ENCODE measurements at regions not wholly inside any gene's neighbourhood (a gene's known extent, or its start where the extent isn't known, plus 50 kb on each side); places are given as distances from the start of the nearest gene placed in this dataset.

DNA sequence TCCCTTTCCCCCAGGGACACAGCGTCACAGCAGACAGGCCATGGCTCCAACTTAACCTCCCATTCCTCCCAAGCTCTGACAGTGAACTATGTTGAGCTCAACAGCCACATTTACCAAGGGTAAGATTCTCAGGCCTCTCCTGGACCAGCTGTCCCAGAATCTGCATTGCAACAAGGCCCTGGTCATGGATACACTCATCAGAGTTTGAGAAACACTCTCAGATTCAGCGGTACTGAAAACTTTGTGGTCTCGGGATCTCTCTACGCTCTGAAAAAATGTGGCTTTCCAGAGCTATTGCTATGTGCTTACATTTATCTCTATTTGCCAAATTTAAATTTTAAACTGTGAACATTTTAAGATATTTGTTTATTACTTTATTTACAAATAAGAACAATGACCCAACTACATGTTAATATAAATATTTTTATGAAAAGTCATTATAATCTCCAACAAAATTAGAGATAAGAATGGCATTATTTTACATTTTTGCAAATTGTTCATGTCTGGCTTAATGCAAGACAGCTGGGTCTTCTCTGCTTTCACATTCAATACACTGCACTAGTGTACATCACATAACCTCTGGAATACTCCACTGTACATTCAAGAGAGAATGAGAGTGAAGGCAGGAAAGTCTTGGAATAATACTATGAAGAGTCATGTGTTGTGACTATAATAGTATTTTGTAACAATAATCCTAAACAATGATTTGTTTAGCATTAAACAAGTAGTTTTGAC, 190.9 kb upstream of the PITRM1 start:
- no peak for DNase-seq

- DNase-seq = no peak
Observed at GRCh38 chr10:3362394-3362793, 189.8 kb upstream of the PITRM1 start.

- DNase-seq = no peak
Observed at GRCh38 chr10:3361640-3362039, 189.1 kb upstream of the PITRM1 start.

- no peak for DNase-seq
Observed at GRCh38 chr10:3357737-3358136, 185.2 kb upstream of the PITRM1 start.

DNA sequence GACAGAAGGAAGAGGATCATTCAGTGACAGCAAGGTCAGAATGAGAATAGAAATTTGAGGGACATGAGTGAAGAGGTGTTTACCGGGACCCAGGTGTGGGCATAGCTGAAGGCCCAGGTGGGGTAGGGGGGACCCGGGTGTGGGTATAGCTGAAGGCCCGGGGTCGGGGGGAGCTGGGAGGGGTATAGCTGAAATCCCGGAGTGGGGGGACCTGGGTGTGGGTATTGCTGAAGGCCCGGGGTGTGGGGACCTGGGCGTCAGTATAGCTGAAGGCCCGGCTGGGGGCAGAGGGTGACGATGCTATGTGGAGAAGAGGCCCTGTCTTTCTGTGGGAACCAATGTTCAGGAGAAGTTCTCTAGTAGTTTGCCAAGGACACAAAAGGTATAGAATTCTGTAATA, 183.0 kb upstream of the PITRM1 start:
- DNase-seq = no peak

GRCh38 chr10:3354174-3354900, 181.8 kb upstream of the PITRM1 start:
- DNase-seq = no peak

GRCh38 chr10:3353235-3353634, 180.7 kb upstream of the PITRM1 start:
- no peak for DNase-seq

DNA sequence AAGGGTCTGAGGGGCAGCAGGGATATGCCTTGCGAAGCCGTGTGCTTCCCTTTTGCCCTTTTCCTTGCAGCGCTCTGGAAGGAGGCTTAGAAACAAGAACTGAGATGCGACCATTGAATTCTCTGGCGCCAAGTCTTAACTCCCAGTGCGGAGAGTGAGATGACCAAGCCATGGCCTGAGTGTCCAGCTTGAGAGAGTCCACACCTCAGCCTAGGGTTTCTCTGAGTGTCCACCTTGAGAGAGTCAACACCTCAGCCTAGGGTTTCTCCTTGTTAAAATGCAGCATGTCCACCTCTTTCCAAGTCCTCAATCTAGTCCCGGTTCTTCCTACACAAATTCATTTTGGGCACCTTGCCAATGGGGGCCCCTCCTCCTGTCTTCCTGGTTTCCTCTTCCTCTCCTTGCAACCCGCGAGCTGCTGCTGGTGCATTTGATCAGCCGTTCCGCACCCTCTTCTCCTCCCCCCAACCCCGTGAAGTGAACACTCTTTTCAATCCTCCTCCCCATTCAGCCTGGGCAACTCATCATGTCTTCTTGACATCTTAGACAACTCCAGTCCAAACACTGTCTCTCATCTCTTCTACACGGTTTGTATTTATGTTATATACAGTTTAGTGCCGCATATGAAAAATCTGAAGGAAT, 178.2 kb upstream of the PITRM1 start:
- no peak for DNase-seq

- no peak for DNase-seq
Observed at GRCh38 chr10:3350205-3350604, 177.6 kb upstream of the PITRM1 start.

GRCh38 chr10:3348564-3348963, 176.0 kb upstream of the PITRM1 start:
- DNase-seq = no peak

DNA sequence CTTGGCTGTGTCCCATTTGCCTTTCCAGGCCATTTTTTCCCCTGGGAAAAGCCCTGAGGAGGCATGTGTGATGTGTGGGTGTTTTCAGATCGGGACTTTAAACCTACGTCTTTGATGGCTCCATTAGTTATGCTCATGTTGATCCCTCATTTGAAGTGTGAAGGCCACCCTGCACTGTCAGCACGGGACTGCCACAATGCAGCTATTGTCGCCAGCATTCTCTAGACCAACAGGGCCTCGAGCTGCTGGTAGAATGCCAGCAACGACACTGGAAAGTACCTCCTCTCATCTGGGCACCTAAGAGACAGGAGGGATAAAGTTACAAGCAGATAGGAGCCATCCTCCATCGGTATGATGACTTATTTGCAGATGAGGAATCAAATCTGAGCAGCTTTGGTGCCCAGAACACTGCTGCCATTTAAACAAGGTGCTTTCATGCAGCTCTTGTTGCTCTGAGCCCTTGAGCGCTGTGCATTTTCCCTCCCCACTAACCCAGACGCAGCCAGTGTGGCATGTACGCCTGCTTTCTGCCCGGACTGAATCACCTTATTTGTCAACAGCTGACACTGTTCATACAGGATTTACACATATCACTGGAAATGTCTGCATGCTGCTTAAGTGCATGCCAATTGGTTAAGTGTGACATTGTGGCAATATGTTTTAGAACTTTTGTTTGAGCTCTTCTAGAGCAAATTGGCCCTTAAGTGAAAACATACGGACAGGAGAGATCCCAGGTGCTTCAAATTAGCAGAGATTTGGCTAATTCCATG, 175.0 kb upstream of the PITRM1 start:
- DNase-seq = no peak

DNA sequence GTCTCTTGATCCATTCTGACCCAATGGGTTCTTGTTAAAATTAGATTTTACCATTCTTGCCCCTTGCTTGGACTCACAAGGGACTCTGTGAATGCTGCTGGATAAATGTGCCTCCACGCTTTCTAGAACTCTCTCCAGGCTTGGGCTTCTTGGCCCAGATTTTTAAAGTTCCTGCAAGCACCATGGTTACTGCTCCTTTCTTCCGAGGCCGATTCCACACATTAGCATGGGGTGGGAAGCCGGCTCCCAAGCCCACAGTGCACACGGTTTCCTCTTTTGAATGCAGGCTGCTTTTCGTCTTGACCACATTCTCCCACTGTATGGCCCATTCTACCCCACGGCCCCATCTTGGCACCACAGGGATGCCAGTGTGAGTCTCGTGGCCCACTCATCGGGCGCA, 174.3 kb upstream of the PITRM1 start:
- no peak for DNase-seq

DNA sequence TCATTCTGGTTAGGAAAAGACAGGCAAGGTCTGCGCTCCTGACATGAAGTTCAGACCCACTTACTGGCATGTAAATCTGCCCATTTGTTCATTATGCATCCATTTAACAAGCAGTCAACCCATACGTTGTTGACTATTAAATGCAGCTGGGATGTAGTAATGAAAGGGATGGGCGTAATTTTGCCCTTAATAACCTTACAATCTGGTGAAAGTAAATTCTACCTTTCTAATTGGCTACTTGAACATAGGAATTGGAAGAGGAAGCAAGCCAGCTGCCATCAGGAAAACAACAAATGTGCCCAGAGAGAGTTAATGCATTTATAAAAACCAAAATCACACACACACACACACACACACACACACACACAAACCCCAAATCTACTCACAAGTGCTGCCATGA, 170.2 kb upstream of the PITRM1 start:
- no peak for DNase-seq

GRCh38 chr10:3340127-3340730, 167.6 kb upstream of the PITRM1 start:
- no peak for DNase-seq

GRCh38 chr10:3339531-3339950, 167.0 kb upstream of the PITRM1 start:
- DNase-seq = no peak

DNA sequence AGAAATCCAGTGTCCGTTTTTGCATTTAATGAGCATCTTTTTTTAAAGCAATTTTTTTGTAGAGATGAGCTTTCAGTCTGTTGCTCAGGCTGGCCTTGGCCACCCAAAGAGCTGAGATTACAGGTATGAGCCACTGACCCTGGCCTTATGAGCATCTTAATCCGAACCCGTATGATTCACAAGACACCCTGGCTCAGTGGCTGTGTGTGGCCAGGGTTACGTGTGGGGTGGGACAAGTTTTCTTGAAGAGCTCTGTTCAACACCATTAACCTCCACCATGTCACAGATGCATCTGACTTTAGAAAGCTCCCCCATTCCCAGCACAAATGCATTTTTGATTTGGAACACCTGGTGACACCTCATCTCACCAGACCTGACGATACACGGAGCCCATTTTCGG, 166.5 kb upstream of the PITRM1 start:
- DNase-seq = no peak

- DNase-seq = no peak
Observed at GRCh38 chr10:3337741-3338140, 165.2 kb upstream of the PITRM1 start.

GRCh38 chr10:3336673-3337293, 164.2 kb upstream of the PITRM1 start:
- no peak for DNase-seq

DNA sequence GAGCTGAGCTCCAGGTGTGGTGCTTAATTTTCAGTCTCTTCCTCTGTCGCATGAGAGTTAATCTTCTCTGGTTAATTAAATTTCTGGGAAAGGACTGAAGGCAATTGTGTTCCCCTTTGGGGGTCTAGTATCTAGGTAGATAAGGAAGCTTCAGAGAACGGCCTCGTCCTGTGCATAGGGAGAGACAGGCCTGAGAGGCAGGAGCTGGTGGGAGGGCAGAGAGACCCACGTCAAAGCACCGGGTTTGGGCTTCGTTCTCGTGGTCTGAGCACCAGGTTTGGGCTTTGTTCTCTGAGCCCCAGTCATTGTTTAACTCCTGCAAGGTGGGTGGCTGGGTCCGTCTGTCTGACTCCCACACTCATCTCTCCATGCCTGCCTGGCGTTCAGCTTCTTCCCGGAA, 160.8 kb upstream of the PITRM1 start:
- no peak for DNase-seq

GRCh38 chr10:3331690-3332230, 159.2 kb upstream of the PITRM1 start:
- no peak for DNase-seq

GRCh38 chr10:3331187-3331586, 158.6 kb upstream of the PITRM1 start:
- no peak for DNase-seq

DNA sequence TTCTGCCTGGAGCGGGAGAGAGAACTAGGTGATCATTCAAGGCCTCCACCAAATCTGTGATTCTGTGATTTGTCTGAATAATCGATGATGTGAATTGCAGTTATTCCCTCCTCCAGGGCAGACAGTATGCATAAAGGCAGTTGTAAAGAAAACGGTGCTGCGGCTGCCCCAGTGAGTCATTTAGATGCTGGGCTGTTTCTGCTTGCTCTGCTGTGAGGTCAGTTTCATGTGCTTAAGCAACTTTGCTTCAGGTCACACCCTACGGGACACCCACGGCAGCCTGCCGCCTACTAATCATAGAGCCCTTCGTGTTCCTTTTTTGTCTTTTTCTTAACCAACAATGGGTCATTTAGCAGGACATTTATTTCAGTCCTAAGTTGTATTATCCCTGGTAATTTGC, 158.1 kb upstream of the PITRM1 start:
- no peak for DNase-seq

Data from stimulated activated naive CD4-positive, alpha-beta T cell (primary cell).